SK-N-SH (cell line): ENCODE measurements at regions not wholly inside any gene's neighbourhood (a gene's known extent, or its start where the extent isn't known, plus 50 kb on each side); places are given as distances from the start of the nearest gene placed in this dataset.

Source experiments
- CTCF ChIA-PET: fragments of 300-600, 350-600 bp; formaldehyde crosslinking; extraction: SDS; loops from one replicate; lab custom pipeline; 2021; lab: Yijun Ruan, JAX
- POLR2A ChIA-PET: fragments of 350-600 bp; sonication (Branson Sonifier 250); formaldehyde crosslinking; extraction: SDS; loops from one replicate; lab custom pipeline; 2020; ENCODE audit warnings: antibody characterized with exemption, inconsistent platforms; lab: Yijun Ruan, JAX
- DNase-seq: peaks from one replicate; pipeline ENCODE4 v3.0.0; 2012
- H2AFZ ChIP-seq: fragments of 200-600 bp; sonication (generic); 2 replicates; pipeline ENCODE4 v1.8.1; 2016; ENCODE audit warnings: antibody characterized with exemption, mild to moderate bottlenecking, low read depth
- H3F3A ChIP-seq: fragments of 200-600 bp; sonication (generic); replicated peaks from 2 replicates; pipeline ENCODE3; 2016; ENCODE audit warnings: antibody characterized with exemption, mild to moderate bottlenecking; ENCODE audit not compliant: insufficient read depth
- H3K27ac ChIP-seq, 2 experiments: fragments of 200-500 bp in 1 of 2; fragments of 200-600 bp in 1 of 2; sonication (Bioruptor generic) in 1 of 2; sonication (generic), shearing (Covaris generic) in 1 of 2; 2 replicates each; pipeline versions ENCODE4 v1.5.1 to v1.6.1; 2014 to 2016; ENCODE audit warnings: low read depth in 2 of 2, inconsistent platforms in 1 of 2, low read length in 1 of 2, mild to moderate bottlenecking in 1 of 2, mixed read lengths in 1 of 2
- H3K27me3 ChIP-seq: fragments of 200-600 bp; sonication (generic), shearing (Covaris generic); 2 replicates; pipeline ENCODE4 v1.6.1; 2016; ENCODE audit warnings: mixed run types; ENCODE audit not compliant: insufficient read depth
- H3K36me3 ChIP-seq, 2 experiments: fragments of 200-500 bp in 1 of 2; fragments of 200-600 bp in 1 of 2; sonication (Bioruptor generic) in 1 of 2; sonication (generic) in 1 of 2; replicated peaks in 1 of 2; 2 replicates each; pipeline versions ENCODE3 to v1.5.1; 2014 to 2016; ENCODE audit warnings: low read length in 1 of 2, mild to moderate bottlenecking in 1 of 2; ENCODE audit not compliant: insufficient read depth in 2 of 2, control insufficient read depth in 1 of 2
- H3K4me1 ChIP-seq, 2 experiments: fragments of 200-500 bp in 1 of 2; fragments of 200-600 bp in 1 of 2; sonication (Bioruptor generic) in 1 of 2; sonication (generic), shearing (Covaris generic) in 1 of 2; 2 replicates each; pipeline versions ENCODE4 v1.5.1 to v1.6.1; 2014 to 2016; ENCODE audit warnings: low read depth in 1 of 2, low read length in 1 of 2, mixed run types in 1 of 2; ENCODE audit not compliant: insufficient read depth in 2 of 2, control insufficient read depth in 1 of 2
- H3K4me2 ChIP-seq: fragments of 200-600 bp; sonication (generic), shearing (Covaris generic); 2 replicates; pipeline ENCODE4 v1.6.1; 2017; ENCODE audit warnings: mixed run types
- H3K4me3 ChIP-seq, 2 experiments: fragments of 200-500 bp in 1 of 2; fragments of 200-600 bp in 1 of 2; sonication (Bioruptor generic) in 1 of 2; sonication (generic), shearing (Covaris generic) in 1 of 2; 2 replicates each; pipeline versions ENCODE4 v1.5.1 to v1.8.1; 2014 to 2016; ENCODE audit warnings: low read depth in 2 of 2, inconsistent platforms in 1 of 2, low read length in 1 of 2, mild to moderate bottlenecking in 1 of 2, mixed read lengths in 1 of 2, moderate library complexity in 1 of 2
- H3K79me2 ChIP-seq: fragments of 200-600 bp; sonication (generic); 2 replicates; pipeline ENCODE4 v1.8.1; 2017; ENCODE audit warnings: mild to moderate bottlenecking; ENCODE audit not compliant: insufficient read depth
- H3K9ac ChIP-seq: fragments of 200-600 bp; sonication (generic); 2 replicates; pipeline ENCODE4 v1.6.1; 2017; ENCODE audit warnings: mixed run types
- H3K9me2 ChIP-seq: fragments of 200-600 bp; sonication (generic); 2 replicates; pipeline ENCODE4 v1.6.1; 2017; ENCODE audit warnings: mixed run types
- H3K9me3 ChIP-seq: fragments of 200-600 bp; sonication (generic); 2 replicates; pipeline ENCODE4 v1.6.1; 2017; ENCODE audit warnings: mixed run types, mild to moderate bottlenecking, moderate library complexity
- H4K20me1 ChIP-seq: fragments of 200-600 bp; sonication (generic); 2 replicates; pipeline ENCODE4 v1.6.1; 2017; ENCODE audit warnings: mild to moderate bottlenecking, mixed run types; ENCODE audit not compliant: insufficient read depth
- ELF1 ChIP-seq: IDR thresholded peaks from 2 replicates; pipeline ENCODE4 v1.4.0; 2012
- EZH2phosphoT487 ChIP-seq: fragments of 200-600 bp; sonication (generic); IDR thresholded peaks from 2 replicates; pipeline ENCODE4 v1.6.1; 2017; ENCODE audit warnings: low read depth, mixed run types, mild to moderate bottlenecking, antibody characterized with exemption, moderate library complexity, borderline replicate concordance
- FOSL2 ChIP-seq: IDR thresholded peaks from 2 replicates; pipeline ENCODE4 v1.4.0; 2012; ENCODE audit warnings: low read depth, mild to moderate bottlenecking, moderate library complexity, borderline replicate concordance
- FOXJ3 ChIP-seq: sonication (generic); formaldehyde crosslinking; IDR thresholded peaks from 2 replicates; pipeline ENCODE4 v1.5.1; 2020; ENCODE audit warnings: mild to moderate bottlenecking, missing genetic modification reagents
- FOXM1 ChIP-seq: IDR thresholded peaks from 2 replicates; pipeline ENCODE4 v1.4.0; 2012; ENCODE audit warnings: low read depth, mild to moderate bottlenecking
- GATA2 ChIP-seq: sonication (generic); formaldehyde crosslinking; IDR thresholded peaks from 2 replicates; pipeline ENCODE4 v1.5.0; 2020; ENCODE audit warnings: mild to moderate bottlenecking, missing genetic modification reagents
- IRF3 ChIP-seq: fragments of 150-350 bp; IDR thresholded peaks from 2 replicates; pipeline ENCODE4 v1.6.1; 2016; ENCODE audit warnings: mild to moderate bottlenecking, low read depth, low read length
- MEF2A ChIP-seq: IDR thresholded peaks from 2 replicates; pipeline ENCODE4 v1.4.0; 2012; ENCODE audit warnings: low read depth, borderline replicate concordance
- MXI1 ChIP-seq: IDR thresholded peaks from 2 replicates; pipeline ENCODE4 v1.6.1; 2012; ENCODE audit warnings: mild to moderate bottlenecking, low read depth, low read length, improper control_type of control experiment
- RFX5 ChIP-seq: IDR thresholded peaks from 2 replicates; pipeline ENCODE4 v1.6.1; 2012; ENCODE audit warnings: mild to moderate bottlenecking, improper control_type of control experiment, low read length
- WGBS: methylation state at CpG from one replicate; pipeline ENCODE4 v1.1.6; 2017; ENCODE audit warnings: low lambda C conversion rate; 5-methylcytosine and 5-hydroxymethylcytosine counted together
- TF ChIP-seq, protein P1 (sequence below): IDR thresholded peaks from 2 replicates; pipeline ENCODE4 v1.6.1; 2012; ENCODE audit warnings: mild to moderate bottlenecking, low read depth, low read length, moderate library complexity

DNA sequence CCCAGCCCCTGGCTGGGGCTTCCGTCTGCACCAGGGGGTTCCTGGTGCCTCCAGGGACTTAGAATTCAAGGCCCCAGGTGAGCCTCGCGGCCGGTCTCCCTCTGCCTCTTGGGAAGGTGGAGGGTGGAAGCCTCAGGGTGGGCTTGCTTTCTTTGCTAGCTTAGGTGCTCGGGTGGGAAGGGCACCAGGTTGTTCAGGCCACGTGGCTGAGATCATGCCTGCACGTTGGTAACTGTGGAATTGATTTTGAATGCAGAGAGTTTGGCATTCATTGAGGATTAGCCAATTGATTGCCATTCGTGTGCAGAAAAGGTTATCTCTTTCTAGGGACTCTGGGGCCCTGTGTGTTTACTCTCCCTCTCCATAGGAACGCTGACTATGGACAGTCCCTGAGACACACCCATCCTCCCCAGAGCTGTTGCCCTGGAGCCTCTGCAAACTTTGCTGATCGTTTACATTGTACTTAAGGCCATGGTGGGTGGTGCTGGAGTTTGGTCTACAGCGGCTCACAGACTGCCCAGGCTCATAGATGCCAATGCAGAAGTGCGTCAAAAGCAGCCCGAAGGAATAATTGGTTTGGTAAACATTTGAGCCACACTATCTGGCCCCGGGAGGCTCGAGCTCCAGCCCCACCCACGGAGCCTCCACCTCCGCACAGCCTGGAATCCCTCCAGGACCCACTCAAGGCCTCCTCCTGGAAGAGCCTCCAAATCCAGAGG, 1457.7 kb downstream of the BRD1 start:
- H3K4me2 ChIP-seq: no peak overlapping the region
- no peak for TF ChIP-seq FOXM1
- no peak for TF ChIP-seq EZH2phosphoT487
- no peak for TF ChIP-seq FOSL2
- no peak for TF ChIP-seq RFX5
- TF ChIP-seq MXI1: no peak
- H3K27me3 ChIP-seq: no peaks in the 10 kb centered on the region
- H3K79me2 ChIP-seq: no peaks in the 10 kb centered on the region
- no peaks in the 10 kb centered on the region for H3K9me3 ChIP-seq
- WGBS: 13% methylated on average over 9 of the region's 17 CpGs
- CTCF ChIA-PET: no interaction called here
- no peak for DNase-seq
- POLR2A ChIA-PET: no interaction called here
- no peaks in the 10 kb centered on the region for H3K9me2 ChIP-seq
- no peaks in the 10 kb centered on the region for H4K20me1 ChIP-seq
- no peaks in the 10 kb centered on the region for H3F3A ChIP-seq
- no peaks in the 10 kb centered on the region for H3K36me3 ChIP-seq
- no peak overlapping the region for H3K4me3 ChIP-seq
- no peaks in the 10 kb centered on the region for H3K4me1 ChIP-seq
- no peak overlapping the region for H3K9ac ChIP-seq
- no peak overlapping the region for H2AFZ ChIP-seq
- no peak overlapping the region for H3K27ac ChIP-seq

DNA sequence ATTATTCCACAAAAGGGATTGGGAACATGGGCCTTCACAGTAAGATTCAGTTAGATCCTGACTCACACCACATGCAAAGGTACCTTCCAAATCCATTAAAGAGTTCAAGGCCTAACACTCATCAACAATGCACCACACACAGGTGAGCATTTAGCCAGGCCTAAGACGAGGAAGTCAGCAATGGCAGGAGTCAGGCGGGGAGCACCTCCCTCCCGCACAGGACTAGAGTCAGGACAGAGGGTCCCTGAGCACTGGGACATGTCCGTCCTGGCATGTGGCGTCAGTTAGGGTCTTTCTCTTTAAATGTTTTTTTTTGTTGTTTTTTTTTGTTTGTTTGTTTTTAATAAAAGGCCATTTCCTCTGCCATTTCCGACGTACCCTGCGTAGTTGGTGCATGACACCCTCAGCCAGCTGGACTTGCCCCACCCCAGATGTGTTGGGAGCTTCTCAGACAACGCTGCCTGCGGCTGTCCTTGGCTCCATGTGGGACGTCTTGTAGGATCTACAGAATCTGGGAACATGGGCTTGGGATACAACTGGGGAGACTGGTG, 1458.6 kb downstream of the BRD1 start:
- Histone ChIP-seq H4K20me1 (no peaks in the 10 kb centered on the region), H3K4me1 (no peaks in the 10 kb centered on the region), H3K27ac (no peak overlapping the region), H3F3A (no peaks in the 10 kb centered on the region), H3K4me3 (no peak overlapping the region), H3K9me3 (no peaks in the 10 kb centered on the region), H3K4me2 (no peak overlapping the region), H2AFZ (no peak overlapping the region), H3K9me2 (no peaks in the 10 kb centered on the region), H3K9ac (no peak overlapping the region), H3K36me3 (no peaks in the 10 kb centered on the region), H3K79me2 (no peaks in the 10 kb centered on the region), H3K27me3 (no peaks in the 10 kb centered on the region)
- POLR2A ChIA-PET: no interaction called here
- CTCF ChIA-PET: no interaction called here
- WGBS: 27% methylated on average over 10 of the region's 11 CpGs
- DNase-seq: no peak
- TF ChIP-seq IRF3: no peak
- no peak for TF ChIP-seq FOXJ3
- TF ChIP-seq FOXM1: no peak
- TF ChIP-seq MEF2A: no peak
- TF ChIP-seq GATA2 (CRISPR knock-in tag): no peak
- TF ChIP-seq EZH2phosphoT487: no peak
- TF ChIP-seq ELF1: no peak
- TF ChIP-seq, protein P1, sequence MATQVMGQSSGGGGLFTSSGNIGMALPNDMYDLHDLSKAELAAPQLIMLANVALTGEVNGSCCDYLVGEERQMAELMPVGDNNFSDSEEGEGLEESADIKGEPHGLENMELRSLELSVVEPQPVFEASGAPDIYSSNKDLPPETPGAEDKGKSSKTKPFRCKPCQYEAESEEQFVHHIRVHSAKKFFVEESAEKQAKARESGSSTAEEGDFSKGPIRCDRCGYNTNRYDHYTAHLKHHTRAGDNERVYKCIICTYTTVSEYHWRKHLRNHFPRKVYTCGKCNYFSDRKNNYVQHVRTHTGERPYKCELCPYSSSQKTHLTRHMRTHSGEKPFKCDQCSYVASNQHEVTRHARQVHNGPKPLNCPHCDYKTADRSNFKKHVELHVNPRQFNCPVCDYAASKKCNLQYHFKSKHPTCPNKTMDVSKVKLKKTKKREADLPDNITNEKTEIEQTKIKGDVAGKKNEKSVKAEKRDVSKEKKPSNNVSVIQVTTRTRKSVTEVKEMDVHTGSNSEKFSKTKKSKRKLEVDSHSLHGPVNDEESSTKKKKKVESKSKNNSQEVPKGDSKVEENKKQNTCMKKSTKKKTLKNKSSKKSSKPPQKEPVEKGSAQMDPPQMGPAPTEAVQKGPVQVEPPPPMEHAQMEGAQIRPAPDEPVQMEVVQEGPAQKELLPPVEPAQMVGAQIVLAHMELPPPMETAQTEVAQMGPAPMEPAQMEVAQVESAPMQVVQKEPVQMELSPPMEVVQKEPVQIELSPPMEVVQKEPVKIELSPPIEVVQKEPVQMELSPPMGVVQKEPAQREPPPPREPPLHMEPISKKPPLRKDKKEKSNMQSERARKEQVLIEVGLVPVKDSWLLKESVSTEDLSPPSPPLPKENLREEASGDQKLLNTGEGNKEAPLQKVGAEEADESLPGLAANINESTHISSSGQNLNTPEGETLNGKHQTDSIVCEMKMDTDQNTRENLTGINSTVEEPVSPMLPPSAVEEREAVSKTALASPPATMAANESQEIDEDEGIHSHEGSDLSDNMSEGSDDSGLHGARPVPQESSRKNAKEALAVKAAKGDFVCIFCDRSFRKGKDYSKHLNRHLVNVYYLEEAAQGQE: no peak
